Astrocyte (in vitro differentiated cells and primary cell): ENCODE measurements at regions not wholly inside any gene's neighbourhood (a gene's known extent, or its start where the extent isn't known, plus 50 kb on each side); places are given as distances from the start of the nearest gene placed in this dataset.

Source experiments
- DNase-seq: peaks from one replicate; pipeline ENCODE4 v3.0.0-alpha.2; 2010; ENCODE audit warnings: low read depth
- FAIRE-seq: peaks from 2 replicates; lab custom pipeline; 2011; peaks lifted over from hg19 to GRCh38; lab: Jason Lieb, UNC
- H2AFZ ChIP-seq: 2 replicates; pipeline ENCODE4 v1.6.0; 2012; ENCODE audit warnings: low read depth, low read length, inconsistent platforms
- H3K27ac ChIP-seq: 2 replicates; pipeline ENCODE4 v1.5.1; 2011; ENCODE audit warnings: low read depth, low read length, inconsistent platforms
- H3K27me3 ChIP-seq: 2 replicates; pipeline ENCODE4 v1.6.0; 2011; ENCODE audit warnings: low read length, inconsistent platforms; ENCODE audit not compliant: insufficient read depth
- H3K36me3 ChIP-seq: 2 replicates; pipeline ENCODE4 v1.5.1; 2011; ENCODE audit warnings: low read length, inconsistent platforms; ENCODE audit not compliant: insufficient read depth
- H3K4me1 ChIP-seq: 2 replicates; pipeline ENCODE4 v1.5.1; 2011; ENCODE audit warnings: low read length, inconsistent platforms; ENCODE audit not compliant: insufficient read depth
- H3K4me2 ChIP-seq: 2 replicates; pipeline ENCODE4 v1.6.0; 2012; ENCODE audit warnings: low read length, inconsistent platforms
- H3K4me3 ChIP-seq: 2 replicates; pipeline ENCODE4 v1.5.1; 2011; ENCODE audit warnings: low read depth, mild to moderate bottlenecking, low read length, inconsistent platforms; ENCODE audit not compliant: insufficient read depth
- H3K79me2 ChIP-seq: 2 replicates; pipeline ENCODE4 v1.6.0; 2012; ENCODE audit warnings: mild to moderate bottlenecking, low read length, inconsistent platforms; ENCODE audit not compliant: insufficient read depth
- H3K9ac ChIP-seq: 2 replicates; pipeline ENCODE4 v1.6.0; 2012; ENCODE audit warnings: mild to moderate bottlenecking, low read length, inconsistent platforms
- H3K9me3 ChIP-seq: 2 replicates; pipeline ENCODE4 v1.5.1; 2012; ENCODE audit warnings: low read depth, mild to moderate bottlenecking, low read length, inconsistent platforms; ENCODE audit not compliant: insufficient read depth
- H4K20me1 ChIP-seq: 2 replicates; pipeline ENCODE4 v1.6.0; 2012; ENCODE audit warnings: low read length, inconsistent platforms; ENCODE audit not compliant: insufficient read depth
- H3K27ac Mint-ChIP-seq: one replicate; pipeline ENCODE4 v1.8.0; 2021; ENCODE audit warnings: mild to moderate bottlenecking, mixed read lengths; ENCODE audit not compliant: unreplicated experiment
- H3K27me3 Mint-ChIP-seq: one replicate; pipeline ENCODE4 v1.8.0; 2021; ENCODE audit warnings: low read depth, mixed read lengths; ENCODE audit not compliant: unreplicated experiment
- H3K36me3 Mint-ChIP-seq: one replicate; pipeline ENCODE4 v1.8.0; 2021; ENCODE audit warnings: low read depth, mixed read lengths; ENCODE audit not compliant: unreplicated experiment
- H3K4me1 Mint-ChIP-seq: one replicate; pipeline ENCODE4 v1.8.0; 2021; ENCODE audit warnings: low read depth, mixed read lengths; ENCODE audit not compliant: unreplicated experiment
- H3K4me3 Mint-ChIP-seq: one replicate; pipeline ENCODE4 v1.8.0; 2021; ENCODE audit warnings: mild to moderate bottlenecking, moderate library complexity, mixed read lengths; ENCODE audit not compliant: unreplicated experiment
- H3K9me3 Mint-ChIP-seq: one replicate; pipeline ENCODE4 v1.8.0; 2021; ENCODE audit warnings: mild to moderate bottlenecking, mixed read lengths; ENCODE audit not compliant: unreplicated experiment
- EZH2 ChIP-seq: IDR thresholded peaks from 2 replicates; pipeline ENCODE4 v1.6.1; 2012; ENCODE audit warnings: mild to moderate bottlenecking, low read length, inconsistent platforms; ENCODE audit not compliant: insufficient read depth
- TF ChIP-seq, protein P1 (sequence below): IDR thresholded peaks from 2 replicates; pipeline ENCODE4 v1.5.1; 2011; ENCODE audit warnings: low read depth, mild to moderate bottlenecking, inconsistent platforms, low read length, moderate library complexity; ENCODE audit not compliant: insufficient read depth

DNA sequence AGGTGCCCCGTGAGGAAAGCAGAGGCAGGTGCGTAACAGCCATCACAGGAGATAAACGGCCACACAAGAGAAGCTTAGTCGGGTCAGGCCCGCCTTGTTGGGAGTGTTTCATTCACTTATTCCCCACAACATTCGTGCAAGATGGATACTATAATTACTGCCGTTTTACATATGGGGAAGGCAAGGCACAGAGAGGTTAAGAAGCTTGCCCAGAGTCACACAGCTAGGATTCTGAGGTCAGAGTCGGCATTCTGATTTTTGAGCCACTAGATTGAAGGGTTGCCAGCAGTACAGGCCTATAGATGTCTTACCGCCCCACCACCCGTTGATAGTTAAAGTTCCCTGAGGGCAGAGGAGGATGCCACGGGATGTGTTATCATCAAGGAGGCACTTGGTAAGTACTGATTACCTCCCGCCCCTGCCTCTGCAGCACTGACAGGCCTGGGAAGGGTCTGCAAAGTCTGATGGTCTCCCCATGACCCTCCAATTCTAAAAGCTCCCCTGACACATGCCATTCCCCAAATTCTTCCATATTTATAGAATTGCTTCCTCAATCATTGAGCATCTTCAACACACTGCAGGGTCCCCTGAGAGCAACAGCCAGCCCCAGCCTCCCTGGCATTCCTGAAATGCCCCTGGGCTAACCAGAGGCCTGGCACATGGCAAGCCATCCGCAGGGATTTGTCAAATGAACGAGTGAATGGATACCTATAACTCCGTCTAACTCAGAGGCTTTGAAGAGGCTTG, 74.7 kb upstream of the CLDN14 start:
- TF ChIP-seq, protein P1, sequence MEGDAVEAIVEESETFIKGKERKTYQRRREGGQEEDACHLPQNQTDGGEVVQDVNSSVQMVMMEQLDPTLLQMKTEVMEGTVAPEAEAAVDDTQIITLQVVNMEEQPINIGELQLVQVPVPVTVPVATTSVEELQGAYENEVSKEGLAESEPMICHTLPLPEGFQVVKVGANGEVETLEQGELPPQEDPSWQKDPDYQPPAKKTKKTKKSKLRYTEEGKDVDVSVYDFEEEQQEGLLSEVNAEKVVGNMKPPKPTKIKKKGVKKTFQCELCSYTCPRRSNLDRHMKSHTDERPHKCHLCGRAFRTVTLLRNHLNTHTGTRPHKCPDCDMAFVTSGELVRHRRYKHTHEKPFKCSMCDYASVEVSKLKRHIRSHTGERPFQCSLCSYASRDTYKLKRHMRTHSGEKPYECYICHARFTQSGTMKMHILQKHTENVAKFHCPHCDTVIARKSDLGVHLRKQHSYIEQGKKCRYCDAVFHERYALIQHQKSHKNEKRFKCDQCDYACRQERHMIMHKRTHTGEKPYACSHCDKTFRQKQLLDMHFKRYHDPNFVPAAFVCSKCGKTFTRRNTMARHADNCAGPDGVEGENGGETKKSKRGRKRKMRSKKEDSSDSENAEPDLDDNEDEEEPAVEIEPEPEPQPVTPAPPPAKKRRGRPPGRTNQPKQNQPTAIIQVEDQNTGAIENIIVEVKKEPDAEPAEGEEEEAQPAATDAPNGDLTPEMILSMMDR, result no peak
- no peak for TF ChIP-seq EZH2
- Histone ChIP-seq H2AFZ (no peak overlapping the region), H3K9me3 (no peaks in the 10 kb centered on the region), H3K4me1 (peaks cover 8% of the 10 kb centered on the region), H3K36me3 (no peaks in the 10 kb centered on the region), H3K9ac (no peak overlapping the region), H3K4me3 (no peak overlapping the region), H3K79me2 (no peaks in the 10 kb centered on the region), H3K4me2 (no peak overlapping the region), H3K27ac (no peak overlapping the region), H4K20me1 (no peaks in the 10 kb centered on the region), H3K27me3 (peaks cover 5% of the 10 kb centered on the region)
- Mint-ChIP-seq H3K36me3 (no peaks in the 10 kb centered on the region), H3K4me3 (no peak overlapping the region), H3K27me3 (peaks cover 16% of the 10 kb centered on the region), H3K27ac (no peak overlapping the region), H3K4me1 (peaks cover 15% of the 10 kb centered on the region), H3K9me3 (no peaks in the 10 kb centered on the region)
- DNase-seq (no peak), FAIRE-seq (no peak)

DNA sequence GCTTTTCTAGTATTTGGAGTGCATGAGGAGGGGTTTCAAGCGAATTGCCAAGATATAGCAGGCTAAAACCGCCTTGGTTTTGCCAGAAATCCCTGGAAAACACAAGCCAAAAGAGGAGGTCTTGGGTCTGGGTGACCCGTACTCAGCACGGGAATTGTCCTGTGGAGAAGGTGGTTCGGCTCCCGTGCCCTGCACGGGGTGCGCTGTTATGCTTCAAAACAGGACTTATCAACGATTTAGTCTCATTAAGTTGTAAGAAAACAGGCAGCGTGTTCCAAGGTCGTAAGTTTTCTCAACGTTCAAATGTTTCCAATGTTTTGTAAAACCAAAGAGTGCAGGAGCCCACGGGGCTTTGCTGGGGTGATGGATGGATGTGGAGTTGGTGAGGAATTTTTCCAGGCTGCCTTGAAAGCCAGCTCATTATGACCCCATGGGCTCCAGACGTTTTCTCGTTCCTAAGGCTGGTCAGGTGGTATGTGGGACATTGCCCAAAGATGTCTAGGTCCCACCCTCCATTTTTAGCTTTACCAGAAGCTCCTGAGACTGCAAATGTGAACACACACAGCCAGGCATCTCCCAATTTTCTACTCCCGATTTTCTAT, 75.4 kb upstream of the CLDN14 start:
- Mint-ChIP-seq H3K36me3 (no peaks in the 10 kb centered on the region), H3K9me3 (no peaks in the 10 kb centered on the region), H3K27me3 (peaks cover 10% of the 10 kb centered on the region), H3K27ac (no peak overlapping the region), H3K4me1 (peaks cover 15% of the 10 kb centered on the region), H3K4me3 (no peak overlapping the region)
- no peaks in the 10 kb centered on the region for H3K79me2 ChIP-seq
- no peaks in the 10 kb centered on the region for H4K20me1 ChIP-seq
- H3K27ac ChIP-seq, result no peak overlapping the region
- no peaks in the 10 kb centered on the region for H3K9me3 ChIP-seq
- H3K4me1 ChIP-seq, result peaks cover 8% of the 10 kb centered on the region
- no peak overlapping the region for H3K4me2 ChIP-seq
- no peak for FAIRE-seq
- H3K9ac ChIP-seq, result no peak overlapping the region
- H3K27me3 ChIP-seq, result peaks cover 5% of the 10 kb centered on the region
- DNase-seq, result peak; percentile 25
- H3K36me3 ChIP-seq, result no peaks in the 10 kb centered on the region
- no peak overlapping the region for H2AFZ ChIP-seq
- no peak for TF ChIP-seq EZH2
- TF ChIP-seq, protein P1, result no peak
- H3K4me3 ChIP-seq, result no peak overlapping the region

DNA sequence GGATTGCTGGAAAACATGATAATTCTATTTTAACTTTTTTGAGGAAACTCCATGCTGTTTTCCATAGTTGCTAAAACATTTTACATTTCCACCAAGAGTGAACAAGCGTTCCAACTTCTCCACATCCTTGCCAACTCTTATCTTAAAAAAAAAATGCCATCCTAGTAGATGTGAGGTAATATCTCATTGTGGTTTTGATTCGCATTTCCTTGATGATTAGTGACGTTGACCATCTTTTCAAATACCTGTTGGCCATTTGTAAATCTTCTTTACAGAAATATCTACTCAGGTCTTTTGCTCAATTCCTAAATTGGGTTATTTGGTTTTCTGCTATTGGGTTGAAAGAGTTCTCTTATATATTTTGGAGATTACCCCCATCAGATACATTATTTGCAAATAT, 77.4 kb upstream of the CLDN14 start:
- Histone ChIP-seq H3K36me3 (no peaks in the 10 kb centered on the region), H3K9me3 (no peaks in the 10 kb centered on the region), H3K4me3 (no peak overlapping the region), H2AFZ (no peak overlapping the region), H3K4me2 (no peak overlapping the region), H4K20me1 (no peaks in the 10 kb centered on the region), H3K27ac (no peak overlapping the region), H3K79me2 (no peaks in the 10 kb centered on the region), H3K4me1 (no peaks in the 10 kb centered on the region), H3K27me3 (peaks cover 18% of the 10 kb centered on the region), H3K9ac (no peak overlapping the region)
- no peaks in the 10 kb centered on the region for H3K36me3 Mint-ChIP-seq
- H3K27ac Mint-ChIP-seq, result no peak overlapping the region
- H3K4me3 Mint-ChIP-seq, result no peak overlapping the region
- peak; percentile 19 for DNase-seq
- TF ChIP-seq, protein P1, result no peak
- no peak for TF ChIP-seq EZH2
- H3K4me1 Mint-ChIP-seq, result peaks cover 7% of the 10 kb centered on the region
- peaks cover 14% of the 10 kb centered on the region for H3K27me3 Mint-ChIP-seq
- H3K9me3 Mint-ChIP-seq, result peaks cover 3% of the 10 kb centered on the region
- FAIRE-seq, result no peak
